MM.1S (cell line): ENCODE measurements at regions not wholly inside any gene's neighbourhood (a gene's known extent, or its start where the extent isn't known, plus 50 kb on each side); places are given as distances from the start of the nearest gene placed in this dataset.

Experiments used
- DNase-seq: peaks from one replicate; pipeline ENCODE4 v3.0.0-alpha.2; 2015
- H2AFZ ChIP-seq: fragments of 300-600 bp; sonication (generic); 2 replicates; pipeline ENCODE4 v1.6.0; 2016; ENCODE audit warnings: antibody characterized with exemption, low read length
- H3F3A ChIP-seq: fragments of 300-600 bp; sonication (generic); 2 replicates; pipeline ENCODE4 v1.6.1; 2016; ENCODE audit warnings: mild to moderate bottlenecking, antibody characterized with exemption, low read length, moderate library complexity, mixed read lengths; ENCODE audit not compliant: insufficient read depth
- H3K27ac ChIP-seq: fragments of 300-600 bp; sonication (generic); 2 replicates; pipeline ENCODE4 v1.5.1; 2016; ENCODE audit warnings: mild to moderate bottlenecking, low read length
- H3K27me3 ChIP-seq: fragments of 300-600 bp; sonication (generic); replicated peaks from 2 replicates; pipeline ENCODE4 v1.6.0; 2016; ENCODE audit warnings: low read length; ENCODE audit not compliant: insufficient read depth
- H3K36me3 ChIP-seq: fragments of 300-600 bp; sonication (generic); replicated peaks from 2 replicates; pipeline ENCODE4 v1.6.1; 2016; ENCODE audit warnings: mild to moderate bottlenecking, low read length, mixed read lengths; ENCODE audit not compliant: insufficient read depth
- H3K4me1 ChIP-seq: fragments of 300-600 bp; sonication (generic); 2 replicates; pipeline ENCODE4 v1.6.1; 2016; ENCODE audit warnings: low read length, mixed read lengths
- H3K4me2 ChIP-seq: fragments of 300-600 bp; sonication (generic); 2 replicates; pipeline ENCODE4 v1.6.0; 2016; ENCODE audit warnings: low read depth, low read length
- H3K4me3 ChIP-seq: fragments of 300-600 bp; sonication (generic); 2 replicates; pipeline ENCODE4 v1.5.1; 2016; ENCODE audit warnings: low read length, mixed read lengths
- H3K79me2 ChIP-seq: fragments of 300-600 bp; sonication (generic); 2 replicates; pipeline ENCODE4 v1.6.1; 2016; ENCODE audit warnings: mixed run types, low read length, mixed read lengths
- H3K9ac ChIP-seq: fragments of 300-600 bp; sonication (generic); 2 replicates; pipeline ENCODE4 v1.6.1; 2016; ENCODE audit warnings: low read length, mixed read lengths
- H3K9me2 ChIP-seq: fragments of 300-600 bp; sonication (generic); replicated peaks from 2 replicates; pipeline ENCODE4 v1.6.1; 2016; ENCODE audit warnings: mild to moderate bottlenecking, low read length, mixed read lengths; ENCODE audit not compliant: insufficient read depth
- H3K9me3 ChIP-seq: fragments of 300-600 bp; sonication (generic); replicated peaks from 2 replicates; pipeline ENCODE4 v1.6.1; 2016; ENCODE audit warnings: mild to moderate bottlenecking, low read length, mixed read lengths; ENCODE audit not compliant: insufficient read depth
- H4K20me1 ChIP-seq: fragments of 300-600 bp; sonication (generic); 2 replicates; pipeline ENCODE4 v1.6.1; 2016; ENCODE audit warnings: mild to moderate bottlenecking, low read length, moderate library complexity, mixed read lengths; ENCODE audit not compliant: insufficient read depth
- EZH2 ChIP-seq: fragments of 300-600 bp; sonication (generic); optimal IDR thresholded peaks from 2 replicates; pipeline ENCODE3; 2017; ENCODE audit warnings: low read depth, mild to moderate bottlenecking, antibody characterized with exemption, low read length, mixed read lengths
- EZH2phosphoT487 ChIP-seq: fragments of 300-600 bp; sonication (generic); IDR thresholded peaks from 2 replicates; pipeline ENCODE4 v1.6.1; 2018; ENCODE audit warnings: antibody characterized with exemption, low read length
- TF ChIP-seq, protein P1 (sequence below): fragments of 300-600 bp; sonication (generic); IDR thresholded peaks from 2 replicates; pipeline ENCODE4 v1.5.1; 2016; ENCODE audit warnings: antibody characterized with exemption, low read length, mixed read lengths

DNA sequence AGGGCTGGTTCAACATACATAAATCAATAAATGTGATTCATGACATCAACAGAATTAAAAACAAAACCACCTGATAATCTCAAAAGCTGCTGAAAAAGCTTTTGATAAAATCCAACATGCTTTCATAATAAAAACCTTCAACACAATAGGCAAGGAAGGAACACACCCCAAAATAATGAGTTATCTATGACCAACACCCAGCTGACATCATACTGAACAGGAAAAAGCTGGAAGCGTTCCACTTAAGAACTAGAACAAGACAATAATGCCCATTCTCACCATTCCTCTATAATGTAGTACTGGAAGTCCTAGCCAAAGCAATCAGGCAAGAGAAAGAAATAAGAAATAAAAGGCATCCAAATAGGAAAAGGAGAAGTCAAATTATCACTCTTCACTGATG, 116.2 kb upstream of the FREM2 start:
- Histone ChIP-seq H3F3A (no peaks in the 10 kb centered on the region), H3K27me3 (no peaks in the 10 kb centered on the region), H3K9me3 (no peaks in the 10 kb centered on the region), H3K9ac (no peak overlapping the region), H4K20me1 (no peaks in the 10 kb centered on the region), H2AFZ (no peak overlapping the region), H3K4me2 (no peak overlapping the region), H3K4me1 (no peaks in the 10 kb centered on the region), H3K36me3 (no peaks in the 10 kb centered on the region), H3K9me2 (no peaks in the 10 kb centered on the region), H3K79me2 (no peaks in the 10 kb centered on the region), H3K27ac (no peak overlapping the region), H3K4me3 (no peak overlapping the region)
- TF ChIP-seq, protein P1, sequence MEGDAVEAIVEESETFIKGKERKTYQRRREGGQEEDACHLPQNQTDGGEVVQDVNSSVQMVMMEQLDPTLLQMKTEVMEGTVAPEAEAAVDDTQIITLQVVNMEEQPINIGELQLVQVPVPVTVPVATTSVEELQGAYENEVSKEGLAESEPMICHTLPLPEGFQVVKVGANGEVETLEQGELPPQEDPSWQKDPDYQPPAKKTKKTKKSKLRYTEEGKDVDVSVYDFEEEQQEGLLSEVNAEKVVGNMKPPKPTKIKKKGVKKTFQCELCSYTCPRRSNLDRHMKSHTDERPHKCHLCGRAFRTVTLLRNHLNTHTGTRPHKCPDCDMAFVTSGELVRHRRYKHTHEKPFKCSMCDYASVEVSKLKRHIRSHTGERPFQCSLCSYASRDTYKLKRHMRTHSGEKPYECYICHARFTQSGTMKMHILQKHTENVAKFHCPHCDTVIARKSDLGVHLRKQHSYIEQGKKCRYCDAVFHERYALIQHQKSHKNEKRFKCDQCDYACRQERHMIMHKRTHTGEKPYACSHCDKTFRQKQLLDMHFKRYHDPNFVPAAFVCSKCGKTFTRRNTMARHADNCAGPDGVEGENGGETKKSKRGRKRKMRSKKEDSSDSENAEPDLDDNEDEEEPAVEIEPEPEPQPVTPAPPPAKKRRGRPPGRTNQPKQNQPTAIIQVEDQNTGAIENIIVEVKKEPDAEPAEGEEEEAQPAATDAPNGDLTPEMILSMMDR = no peak
- no peak for TF ChIP-seq EZH2
- DNase-seq = no peak

DNA sequence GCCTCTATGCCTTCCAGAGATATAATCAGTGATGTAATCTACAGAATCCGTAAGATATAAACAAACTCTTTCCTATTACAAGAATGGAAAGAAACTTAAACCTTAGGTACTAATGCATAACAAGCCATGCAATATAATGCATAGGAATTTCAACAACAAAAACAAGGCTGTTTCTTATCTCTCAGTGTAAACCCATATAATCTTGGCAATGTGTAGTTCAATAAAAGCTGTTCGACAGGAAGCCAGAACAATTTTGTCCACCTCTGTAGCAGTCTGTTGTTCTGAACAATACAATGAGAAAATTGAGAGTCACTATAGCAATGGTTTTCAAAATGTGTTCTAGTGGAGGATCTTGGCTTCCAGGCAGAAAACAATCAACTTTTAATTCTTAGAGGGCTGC, 111.5 kb upstream of the FREM2 start:
- Histone ChIP-seq H3K27me3 (no peaks in the 10 kb centered on the region), H3K36me3 (no peaks in the 10 kb centered on the region), H3K9me3 (no peaks in the 10 kb centered on the region), H3K79me2 (no peaks in the 10 kb centered on the region), H3F3A (no peaks in the 10 kb centered on the region), H3K9me2 (no peaks in the 10 kb centered on the region), H3K4me1 (no peaks in the 10 kb centered on the region), H4K20me1 (no peaks in the 10 kb centered on the region), H3K4me3 (no peak overlapping the region), H3K27ac (no peak overlapping the region), H2AFZ (no peak overlapping the region), H3K9ac (no peak overlapping the region), H3K4me2 (no peak overlapping the region)
- DNase-seq = no peak
- TF ChIP-seq EZH2phosphoT487 (no peak), EZH2 (no peak)
- TF ChIP-seq, protein P1 = no peak

DNA sequence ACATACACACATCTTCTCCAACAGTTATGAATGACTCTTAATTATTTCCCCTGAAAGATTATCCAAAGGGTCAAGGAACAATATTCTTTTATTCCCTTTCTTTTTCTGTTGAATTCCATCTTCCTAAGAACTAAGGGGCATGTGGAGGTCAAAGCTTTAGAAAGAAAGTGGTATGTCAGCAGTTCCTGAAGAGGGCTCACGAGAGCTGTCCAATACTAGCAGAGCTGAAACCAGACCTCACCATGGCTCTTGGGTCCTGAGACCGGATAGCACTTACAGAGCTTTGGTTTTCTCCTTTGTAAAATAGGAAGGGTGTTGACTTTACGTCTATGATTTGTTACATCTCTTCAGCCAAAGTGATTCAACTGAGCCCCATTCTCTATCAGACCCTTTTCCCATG, 109.8 kb upstream of the FREM2 start:
- Histone ChIP-seq H2AFZ (no peak overlapping the region), H3K9me3 (no peaks in the 10 kb centered on the region), H4K20me1 (no peaks in the 10 kb centered on the region), H3K4me1 (no peaks in the 10 kb centered on the region), H3K4me3 (no peak overlapping the region), H3K36me3 (no peaks in the 10 kb centered on the region), H3F3A (no peaks in the 10 kb centered on the region), H3K9ac (no peak overlapping the region), H3K27ac (no peak overlapping the region), H3K4me2 (no peak overlapping the region), H3K27me3 (no peaks in the 10 kb centered on the region), H3K9me2 (no peaks in the 10 kb centered on the region), H3K79me2 (no peaks in the 10 kb centered on the region)
- DNase-seq = peak; percentile 7
- TF ChIP-seq EZH2 = no peak
- TF ChIP-seq, protein P1 = no peak
- TF ChIP-seq EZH2phosphoT487 = no peak

DNA sequence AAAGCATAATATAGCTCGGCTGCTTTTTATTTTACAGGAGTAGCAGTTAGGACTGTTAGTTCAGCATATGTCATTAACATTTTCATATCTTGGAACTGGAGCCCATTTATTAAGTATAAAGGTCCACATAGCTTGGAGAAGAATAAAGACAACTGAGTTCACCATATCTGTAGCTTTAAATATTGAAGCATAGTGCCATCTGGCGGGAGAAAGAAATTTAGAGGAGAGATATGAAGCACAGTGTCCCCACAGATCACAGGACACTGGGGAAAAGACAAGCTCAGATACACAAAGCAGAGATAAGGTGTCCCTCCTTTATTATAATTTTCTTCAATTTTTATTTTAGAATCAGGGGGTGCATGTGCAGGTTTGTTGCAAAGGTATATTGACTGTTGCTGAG, 104.7 kb upstream of the FREM2 start:
- no peaks in the 10 kb centered on the region for H3K79me2 ChIP-seq
- H3K4me3 ChIP-seq = no peak overlapping the region
- no peaks in the 10 kb centered on the region for H4K20me1 ChIP-seq
- no peaks in the 10 kb centered on the region for H3K27me3 ChIP-seq
- no peak overlapping the region for H3K4me2 ChIP-seq
- H3K36me3 ChIP-seq = no peaks in the 10 kb centered on the region
- no peaks in the 10 kb centered on the region for H3K9me2 ChIP-seq
- no peaks in the 10 kb centered on the region for H3K9me3 ChIP-seq
- H2AFZ ChIP-seq = no peak overlapping the region
- no peak overlapping the region for H3K27ac ChIP-seq
- DNase-seq = peak; percentile 33
- no peaks in the 10 kb centered on the region for H3K4me1 ChIP-seq
- H3F3A ChIP-seq = no peaks in the 10 kb centered on the region
- TF ChIP-seq EZH2phosphoT487 = no peak
- TF ChIP-seq, protein P1 = peak; percentile 39
- no peak overlapping the region for H3K9ac ChIP-seq
